ENCODE measurements at regions not wholly inside any gene's neighbourhood (a gene's known extent, or its start where the extent isn't known, plus 50 kb on each side); places are given as distances from the start of the nearest gene placed in this dataset.

DNA sequence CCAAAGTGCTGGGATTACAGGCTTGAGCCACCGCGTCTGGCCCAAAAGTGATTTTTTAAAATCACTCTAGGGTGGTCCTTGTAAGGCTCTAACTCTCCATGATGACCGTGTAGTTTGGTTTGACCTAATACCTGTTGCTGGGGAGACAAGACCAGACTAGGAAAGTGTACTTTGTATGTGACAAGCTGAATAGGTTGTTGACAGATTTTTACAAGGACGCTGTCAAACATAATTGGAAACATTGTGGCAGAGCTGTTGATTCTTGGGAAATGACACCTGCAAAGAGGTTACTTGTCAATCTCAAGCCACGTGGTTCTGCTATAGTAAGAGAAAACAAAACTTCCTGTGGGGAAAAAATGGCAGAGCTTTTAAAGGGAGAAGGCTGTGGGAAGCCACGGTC, 802.4 kb upstream of the HS3ST1 start:
- H4K20me1 ChIP-seq (ENCODE audit: insufficient read depth): no peaks in the 10 kb centered on the region
- TF ChIP-seq SRF (IDR thresholded peaks at IDR 0.05; ENCODE audit: low read depth) (no peak), CEBPB (IDR thresholded peaks at IDR 0.05; ENCODE audit: low read depth) (no peak), SP1 (IDR thresholded peaks at IDR 0.05; ENCODE audit: low read depth) (no peak), SIN3A (IDR thresholded peaks at IDR 0.05; ENCODE audit: low read depth) (no peak), CBX3 (IDR thresholded peaks at IDR 0.05; ENCODE audit: low read depth) (no peak), TCF7L2 (IDR thresholded peaks at IDR 0.05; ENCODE audit: borderline replicate concordance, extremely low read depth, insufficient read depth, insufficient read length) (no peak), ZFX (IDR thresholded peaks at IDR 0.05) (no peak)
- BruUV-seq (replicated peaks): no TSS peak
- no peak overlapping the region for H3K27ac ChIP-seq (ENCODE audit: low read depth, low read length)
- H3K4me1 ChIP-seq (ENCODE audit: control insufficient read depth in 1 of 2, insufficient read depth in 2 of 2, low read length in 2 of 2): no peaks in the 10 kb centered on the region
- no peaks in the 10 kb centered on the region for H3K9me2 ChIP-seq (ENCODE audit: insufficient read depth)
- no peaks in the 10 kb centered on the region for H3K36me3 ChIP-seq (ENCODE audit: control insufficient read depth in 1 of 2, insufficient read depth in 2 of 2, low read length in 2 of 2)
- ATAC-seq (no peak), DNase-seq (ENCODE audit: low read depth, low spot score) (no peak)
- H3K9ac ChIP-seq (ENCODE audit: low read length): no peak overlapping the region
- no peaks in the 10 kb centered on the region for H3K27me3 ChIP-seq (ENCODE audit: insufficient read depth, low read length)
- no peaks in the 10 kb centered on the region for H3K79me2 ChIP-seq (ENCODE audit: insufficient read depth, low read length)
- intact Hi-C loops (cut with micrococcal nuclease): no loop called here
- ChIA-PET RAD21 (ENCODE audit: low non-redundant PET in 1 of 2, low total read pairs in 2 of 2, uncharacterized antibody in 2 of 2, unreplicated experiment in 2 of 2) (no interaction called here), POLR2A (no interaction called here), CTCF (no interaction called here)
- no peaks in the 10 kb centered on the region for H3K9me3 ChIP-seq (ENCODE audit: control insufficient read depth in 1 of 2, insufficient read depth in 1 of 2, low read depth in 1 of 2, low read length in 2 of 2)
- no peak overlapping the region for H3K4me2 ChIP-seq (ENCODE audit: low read length)
- H3K4me3 ChIP-seq (replicated peaks in 1 of 2; ENCODE audit: low read depth in 1 of 2, low read length in 2 of 2): no peak overlapping the region
- no peak overlapping the region for H2AFZ ChIP-seq (ENCODE audit: low read depth, low read length, poor library complexity, severe bottlenecking)

DNA sequence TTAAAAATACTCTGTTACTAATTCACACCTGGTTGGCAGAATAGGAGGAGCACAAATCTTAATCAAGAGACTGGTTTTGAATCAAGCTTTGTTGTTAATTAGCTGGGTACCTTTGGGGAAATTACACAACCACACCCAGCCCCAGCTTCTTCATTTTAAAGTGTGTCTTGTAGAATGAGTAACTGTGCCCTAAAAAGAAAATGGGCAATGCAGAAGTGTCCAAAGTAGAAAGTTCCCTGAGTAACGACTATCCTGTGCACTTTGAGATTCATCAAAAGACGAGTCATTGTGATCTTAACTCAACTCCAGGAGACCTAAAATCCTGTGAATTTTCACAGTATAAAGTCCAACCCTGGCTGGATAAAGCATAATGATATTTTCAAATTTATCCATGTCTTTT, 792.3 kb upstream of the HS3ST1 start:
- no peaks in the 10 kb centered on the region for H3K9me2 ChIP-seq (ENCODE audit: insufficient read depth)
- TF ChIP-seq YY1 (IDR thresholded peaks at IDR 0.05; ENCODE audit: extremely low read depth, insufficient replicate concordance, low read depth, low read length): no peak
- TF ChIP-seq POLR2AphosphoS5 (IDR thresholded peaks at IDR 0.05; ENCODE audit: low read depth, low read length): no peak
- no peak for TF ChIP-seq SIN3A (IDR thresholded peaks at IDR 0.05; ENCODE audit: low read depth)
- TF ChIP-seq POLR2A (IDR thresholded peaks at IDR 0.05; ENCODE audit: borderline replicate concordance, extremely low read depth, insufficient read depth, insufficient read length): no peak
- no peak for TF ChIP-seq ZNF274 (IDR thresholded peaks at IDR 0.05; ENCODE audit: low read depth, low read length)
- TF ChIP-seq JUND (IDR thresholded peaks at IDR 0.05): no peak
- TF ChIP-seq ELF1 (IDR thresholded peaks at IDR 0.05; ENCODE audit: borderline replicate concordance, low read depth): no peak
- no peak for TF ChIP-seq CBX3 (IDR thresholded peaks at IDR 0.05; ENCODE audit: low read depth)
- no peak for TF ChIP-seq FOSL1 (IDR thresholded peaks at IDR 0.05; ENCODE audit: low read depth)
- TF ChIP-seq EZH2 (IDR thresholded peaks at IDR 0.05): no peak
- no peak for TF ChIP-seq EGR1 (IDR thresholded peaks at IDR 0.05; ENCODE audit: low read depth)
- TF ChIP-seq, protein P1, sequence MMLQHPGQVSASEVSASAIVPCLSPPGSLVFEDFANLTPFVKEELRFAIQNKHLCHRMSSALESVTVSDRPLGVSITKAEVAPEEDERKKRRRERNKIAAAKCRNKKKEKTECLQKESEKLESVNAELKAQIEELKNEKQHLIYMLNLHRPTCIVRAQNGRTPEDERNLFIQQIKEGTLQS (IDR thresholded peaks at IDR 0.05): no peak
- no peak for TF ChIP-seq EZH2phosphoT487 (IDR thresholded peaks at IDR 0.05; ENCODE audit: borderline replicate concordance)
- no peak for TF ChIP-seq SP1 (IDR thresholded peaks at IDR 0.05; ENCODE audit: low read depth)
- TF ChIP-seq, protein P2, sequence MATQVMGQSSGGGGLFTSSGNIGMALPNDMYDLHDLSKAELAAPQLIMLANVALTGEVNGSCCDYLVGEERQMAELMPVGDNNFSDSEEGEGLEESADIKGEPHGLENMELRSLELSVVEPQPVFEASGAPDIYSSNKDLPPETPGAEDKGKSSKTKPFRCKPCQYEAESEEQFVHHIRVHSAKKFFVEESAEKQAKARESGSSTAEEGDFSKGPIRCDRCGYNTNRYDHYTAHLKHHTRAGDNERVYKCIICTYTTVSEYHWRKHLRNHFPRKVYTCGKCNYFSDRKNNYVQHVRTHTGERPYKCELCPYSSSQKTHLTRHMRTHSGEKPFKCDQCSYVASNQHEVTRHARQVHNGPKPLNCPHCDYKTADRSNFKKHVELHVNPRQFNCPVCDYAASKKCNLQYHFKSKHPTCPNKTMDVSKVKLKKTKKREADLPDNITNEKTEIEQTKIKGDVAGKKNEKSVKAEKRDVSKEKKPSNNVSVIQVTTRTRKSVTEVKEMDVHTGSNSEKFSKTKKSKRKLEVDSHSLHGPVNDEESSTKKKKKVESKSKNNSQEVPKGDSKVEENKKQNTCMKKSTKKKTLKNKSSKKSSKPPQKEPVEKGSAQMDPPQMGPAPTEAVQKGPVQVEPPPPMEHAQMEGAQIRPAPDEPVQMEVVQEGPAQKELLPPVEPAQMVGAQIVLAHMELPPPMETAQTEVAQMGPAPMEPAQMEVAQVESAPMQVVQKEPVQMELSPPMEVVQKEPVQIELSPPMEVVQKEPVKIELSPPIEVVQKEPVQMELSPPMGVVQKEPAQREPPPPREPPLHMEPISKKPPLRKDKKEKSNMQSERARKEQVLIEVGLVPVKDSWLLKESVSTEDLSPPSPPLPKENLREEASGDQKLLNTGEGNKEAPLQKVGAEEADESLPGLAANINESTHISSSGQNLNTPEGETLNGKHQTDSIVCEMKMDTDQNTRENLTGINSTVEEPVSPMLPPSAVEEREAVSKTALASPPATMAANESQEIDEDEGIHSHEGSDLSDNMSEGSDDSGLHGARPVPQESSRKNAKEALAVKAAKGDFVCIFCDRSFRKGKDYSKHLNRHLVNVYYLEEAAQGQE (IDR thresholded peaks at IDR 0.05; ENCODE audit: low read depth): no peak
- no peaks in the 10 kb centered on the region for H3K9me3 ChIP-seq (ENCODE audit: control insufficient read depth in 1 of 2, insufficient read depth in 1 of 2, low read depth in 1 of 2, low read length in 2 of 2)
- H3K27ac ChIP-seq (ENCODE audit: low read depth, low read length): no peak overlapping the region
- ChIA-PET CTCF (no interaction called here), RAD21 (ENCODE audit: low non-redundant PET in 1 of 2, low total read pairs in 2 of 2, uncharacterized antibody in 2 of 2, unreplicated experiment in 2 of 2) (no interaction called here), POLR2A (no interaction called here)
- no peaks in the 10 kb centered on the region for H3K36me3 ChIP-seq (ENCODE audit: control insufficient read depth in 1 of 2, insufficient read depth in 2 of 2, low read length in 2 of 2)
- no peak overlapping the region for H3K9ac ChIP-seq (ENCODE audit: low read length)
- no peak overlapping the region for H2AFZ ChIP-seq (ENCODE audit: low read depth, low read length, poor library complexity, severe bottlenecking)
- BruUV-seq (replicated peaks): no TSS peak
- no peaks in the 10 kb centered on the region for H3K79me2 ChIP-seq (ENCODE audit: insufficient read depth, low read length)
- DNase-seq (ENCODE audit: low read depth, low spot score) (no peak), ATAC-seq (no peak)
- no peak overlapping the region for H3K4me3 ChIP-seq (replicated peaks in 1 of 2; ENCODE audit: low read depth in 1 of 2, low read length in 2 of 2)
- no peak overlapping the region for H3K4me2 ChIP-seq (ENCODE audit: low read length)
- intact Hi-C loops (cut with micrococcal nuclease): no loop called here
- no peaks in the 10 kb centered on the region for H3K27me3 ChIP-seq (ENCODE audit: insufficient read depth, low read length)
- no peaks in the 10 kb centered on the region for H3K4me1 ChIP-seq (ENCODE audit: control insufficient read depth in 1 of 2, insufficient read depth in 2 of 2, low read length in 2 of 2)
- no peaks in the 10 kb centered on the region for H4K20me1 ChIP-seq (ENCODE audit: insufficient read depth)
